ENCODE measurements at regions not wholly inside any gene's neighbourhood (a gene's known extent, or its start where the extent isn't known, plus 50 kb on each side); places are given as distances from the start of the nearest gene placed in this dataset.

DNA sequence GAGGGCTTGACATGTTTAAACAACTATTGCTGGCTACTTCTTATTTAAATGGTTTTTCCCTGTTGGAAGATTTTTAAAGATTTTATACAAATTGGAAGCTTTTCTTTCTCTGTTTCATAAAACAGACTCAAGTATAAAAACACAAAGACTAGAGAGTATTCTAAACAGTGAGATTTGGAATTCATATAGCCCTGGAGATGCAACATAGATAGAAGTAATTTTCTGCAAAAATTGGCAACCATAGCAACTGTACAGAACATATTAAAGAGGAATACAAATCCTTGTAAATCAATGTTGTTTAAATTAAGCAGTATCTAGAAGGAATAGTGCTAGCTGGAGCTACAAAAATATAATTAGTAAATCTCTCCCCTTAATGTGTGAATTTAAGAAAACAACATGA is 2612.9 kb upstream of the PCDH20 start:
- no peak for DNase-seq (ENCODE audit: extremely low read depth, low read depth)
- no peak for TF ChIP-seq CTCF (IDR thresholded peaks at IDR 0.05; ENCODE audit: low read depth, low read length)

DNA sequence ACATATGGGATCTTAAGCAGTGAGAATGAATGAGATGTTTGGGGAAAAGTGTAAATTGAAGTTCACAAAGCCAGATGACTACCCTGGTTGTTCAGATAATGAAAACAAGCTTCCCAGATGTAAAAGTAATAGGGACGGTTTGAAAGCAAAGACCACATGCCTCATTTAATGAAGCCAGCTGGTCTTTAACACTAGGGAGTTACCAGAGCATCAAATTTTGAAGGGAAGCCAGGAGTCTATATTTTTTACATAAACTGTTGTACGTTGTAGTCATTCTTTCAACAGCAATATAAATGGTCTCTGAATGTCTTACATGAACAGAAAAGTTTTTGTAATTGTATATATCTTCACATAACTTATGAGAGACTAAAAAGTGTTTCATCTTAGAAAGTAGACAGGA is 2604.5 kb upstream of the PCDH20 start:
- DNase-seq (ENCODE audit: extremely low read depth, low read depth), result no peak
- TF ChIP-seq CTCF (IDR thresholded peaks at IDR 0.05; ENCODE audit: low read depth, low read length), result no peak

- DNase-seq (ENCODE audit: extremely low read depth, low read depth), result no peak
- no peak for TF ChIP-seq CTCF (IDR thresholded peaks at IDR 0.05; ENCODE audit: low read depth, low read length)
Observed at GRCh38 chr13:64007339-64007738, 2591.7 kb upstream of the PCDH20 start.

DNA sequence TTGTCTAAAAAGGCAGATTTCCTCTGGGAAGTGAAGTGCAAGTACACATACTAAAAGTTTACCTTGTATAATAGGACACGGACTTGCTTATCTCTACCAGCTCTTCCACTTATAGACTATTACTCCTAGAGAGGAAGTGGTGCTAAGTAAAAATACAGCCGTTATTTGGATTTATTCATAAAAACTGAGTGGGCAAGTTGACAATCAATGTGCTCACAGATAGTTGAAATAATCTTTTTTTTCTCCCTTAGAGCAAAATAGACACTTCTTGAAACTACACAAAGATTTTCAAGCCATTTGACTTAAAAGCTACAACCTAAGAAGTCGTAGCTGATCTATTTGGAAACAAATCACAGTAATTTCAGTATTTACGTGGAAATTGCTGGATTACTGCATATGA is 2584.7 kb upstream of the PCDH20 start:
- no peak for TF ChIP-seq CTCF (IDR thresholded peaks at IDR 0.05; ENCODE audit: low read depth, low read length)
- DNase-seq (ENCODE audit: extremely low read depth, low read depth), result no peak

DNA sequence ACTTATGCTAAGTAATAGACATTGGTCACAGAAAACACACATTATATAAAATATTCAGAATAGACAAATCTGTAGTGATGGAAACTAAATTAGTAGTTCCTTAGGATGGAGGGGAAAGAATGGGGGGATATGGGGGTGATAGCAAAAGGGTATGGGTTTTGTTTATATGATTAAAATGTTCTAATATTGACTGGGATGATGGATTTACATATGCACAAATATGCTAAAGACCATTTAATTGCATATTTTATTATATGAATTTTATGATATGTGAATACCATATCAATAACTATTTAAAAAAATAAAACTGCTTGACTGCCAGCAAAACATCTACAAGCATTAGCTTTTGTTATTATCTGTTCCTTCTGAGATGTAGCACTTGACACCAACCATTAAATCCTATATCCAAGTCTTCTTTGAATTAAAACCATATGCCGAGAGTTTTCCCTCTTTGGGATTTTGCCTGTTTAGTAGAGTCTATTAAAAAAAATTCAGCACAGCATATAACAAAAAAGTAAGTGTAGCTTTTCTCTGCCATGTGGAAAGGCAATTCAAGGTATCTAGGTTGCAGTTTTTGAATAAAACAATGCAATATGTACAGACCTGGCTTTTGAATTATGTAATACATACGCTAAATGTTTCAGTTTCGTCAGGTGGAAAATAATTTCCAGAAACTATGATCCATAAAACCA is 2584.1 kb upstream of the PCDH20 start:
- DNase-seq (ENCODE audit: extremely low read depth, low read depth), result no peak
- TF ChIP-seq CTCF (IDR thresholded peaks at IDR 0.05; ENCODE audit: low read depth, low read length), result no peak

DNA sequence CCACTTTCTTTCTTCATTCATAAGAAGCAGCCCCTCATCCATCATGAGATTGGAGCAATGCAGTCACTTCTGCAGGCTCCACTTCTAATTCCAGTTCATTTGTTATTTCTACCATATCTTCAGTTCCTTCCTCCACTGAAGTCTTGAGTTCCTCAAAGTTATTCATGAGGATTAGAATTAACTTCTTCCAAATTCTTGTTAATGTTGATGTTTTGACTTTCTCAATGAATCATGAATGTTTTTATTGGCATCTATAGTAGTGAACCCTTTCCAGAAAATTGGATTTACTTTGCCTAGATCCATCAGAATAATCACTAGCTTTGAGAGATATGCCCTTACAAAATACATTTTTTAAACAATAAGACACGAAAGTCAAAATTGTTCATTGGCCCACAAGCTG is 2567.7 kb upstream of the PCDH20 start:
- no peak for DNase-seq (ENCODE audit: extremely low read depth, low read depth)
- no peak for TF ChIP-seq CTCF (IDR thresholded peaks at IDR 0.05; ENCODE audit: low read depth, low read length)

DNA sequence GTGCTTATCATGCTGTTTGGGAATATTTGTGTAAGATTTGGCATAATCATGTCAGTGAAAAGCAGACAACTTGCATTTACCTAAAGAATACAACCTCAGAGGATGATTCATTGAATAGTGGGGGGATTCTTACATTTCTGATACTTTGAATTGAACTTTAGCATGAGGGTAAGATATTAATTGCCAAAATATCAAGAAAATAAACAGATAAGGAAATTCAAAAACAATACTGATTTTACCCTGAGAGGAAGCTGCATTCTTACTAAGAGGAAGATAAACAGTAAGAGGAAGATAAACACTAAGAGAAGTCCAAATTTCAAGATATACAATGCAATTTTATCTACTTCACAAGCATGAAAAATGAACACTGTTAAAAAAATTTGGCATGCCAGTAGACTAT is 2564.3 kb upstream of the PCDH20 start:
- no peak for DNase-seq (ENCODE audit: extremely low read depth, low read depth)
- no peak for TF ChIP-seq CTCF (IDR thresholded peaks at IDR 0.05; ENCODE audit: low read depth, low read length)

Data from AG09319 (cell line).